SK-N-MC (cell line): ENCODE measurements at regions not wholly inside any gene's neighbourhood (a gene's known extent, or its start where the extent isn't known, plus 50 kb on each side); places are given as distances from the start of the nearest gene placed in this dataset.
"Not testable (repeated sequence)": the region's sequence is repeated elsewhere in the genome, so short reads cannot be mapped to it uniquely, and the experiment has no call there.

Experiments
- DNase-seq: peaks from one replicate; pipeline ENCODE4 v3.0.0-alpha.2; 2011; ENCODE audit warnings: low read depth, low spot score
- H3K27ac ChIP-seq: fragments of 200-600 bp; sonication (generic); 2 replicates; pipeline ENCODE4 v1.5.1; 2016; ENCODE audit warnings: mixed run types
- H3K36me3 ChIP-seq: fragments of 200-600 bp; sonication (generic); 2 replicates; pipeline ENCODE4 v1.6.1; 2017; ENCODE audit warnings: antibody characterized with exemption, low read length, mixed read lengths; ENCODE audit not compliant: insufficient read depth
- H3K4me3 ChIP-seq: fragments of 200-600 bp; sonication (generic); 2 replicates; pipeline ENCODE4 v1.5.1; 2016
- H3K9ac ChIP-seq: fragments of 200-600 bp; sonication (generic); 2 replicates; pipeline ENCODE4 v1.8.0; 2017; ENCODE audit warnings: mixed run types, mixed read lengths; ENCODE audit not compliant: insufficient read length
- H3K9me3 ChIP-seq: fragments of 200-600 bp; sonication (generic); 2 replicates; pipeline ENCODE4 v1.6.1; 2017; ENCODE audit warnings: low read depth, mild to moderate bottlenecking, antibody characterized with exemption, low read length, moderate library complexity, mixed read lengths
- EZH2 ChIP-seq: fragments of 200-600 bp; sonication (generic); IDR thresholded peaks from one replicate; pipeline ENCODE4 v1.6.1; 2017; ENCODE audit warnings: antibody characterized with exemption
- FOXP2 ChIP-seq: optimal IDR thresholded peaks from 2 replicates; pipeline ENCODE3; 2011; ENCODE audit warnings: mild to moderate bottlenecking, moderate library complexity; ENCODE audit not compliant: insufficient read depth; ENCODE audit errors: extremely low read length, control extremely low read depth
- POLR2AphosphoS5 ChIP-seq: IDR thresholded peaks from 2 replicates; pipeline ENCODE4 v1.6.1; 2012; ENCODE audit warnings: mild to moderate bottlenecking, low read depth, low read length, borderline replicate concordance

DNA sequence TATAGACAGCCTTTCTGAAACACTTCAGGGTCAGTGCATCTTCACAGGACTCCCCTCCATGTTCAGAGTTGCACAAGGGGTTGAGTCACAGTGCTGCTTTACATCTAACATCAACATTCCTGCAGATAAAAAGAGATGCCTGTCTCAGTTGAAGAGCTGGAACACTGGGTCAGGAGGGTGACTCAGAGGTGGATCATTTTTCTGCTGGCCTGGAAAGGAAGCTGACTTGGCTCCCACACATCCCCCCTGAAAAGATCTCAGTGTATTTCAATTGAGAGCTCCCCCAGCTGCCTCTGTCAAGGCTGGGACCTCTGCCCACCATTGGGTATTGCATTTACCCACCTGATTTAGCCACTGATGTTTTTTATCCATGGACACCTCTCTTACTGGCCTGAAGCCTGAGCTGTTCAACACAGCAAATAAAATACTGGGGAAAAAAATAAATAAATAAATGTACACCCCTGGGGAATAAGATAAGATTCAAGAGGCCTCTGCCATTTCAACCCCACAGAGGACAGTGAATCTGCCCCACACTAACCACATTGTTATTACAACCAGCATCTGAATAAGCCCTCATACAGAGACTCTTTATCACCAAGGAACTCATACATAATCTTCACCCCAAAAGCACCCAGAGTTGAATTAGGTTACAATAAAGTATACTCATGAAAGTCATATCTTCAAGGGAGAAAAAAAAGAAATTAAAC, 716.4 kb downstream of the SEMA5A start:
- Histone ChIP-seq H3K9ac (no peak overlapping the region), H3K9me3 (no peaks in the 10 kb centered on the region), H3K27ac (no peak overlapping the region), H3K36me3 (no peaks in the 10 kb centered on the region), H3K4me3 (no peak overlapping the region)
- no peak for DNase-seq
- TF ChIP-seq EZH2: no peak
- no peak for TF ChIP-seq POLR2AphosphoS5
- no peak for TF ChIP-seq FOXP2

DNA sequence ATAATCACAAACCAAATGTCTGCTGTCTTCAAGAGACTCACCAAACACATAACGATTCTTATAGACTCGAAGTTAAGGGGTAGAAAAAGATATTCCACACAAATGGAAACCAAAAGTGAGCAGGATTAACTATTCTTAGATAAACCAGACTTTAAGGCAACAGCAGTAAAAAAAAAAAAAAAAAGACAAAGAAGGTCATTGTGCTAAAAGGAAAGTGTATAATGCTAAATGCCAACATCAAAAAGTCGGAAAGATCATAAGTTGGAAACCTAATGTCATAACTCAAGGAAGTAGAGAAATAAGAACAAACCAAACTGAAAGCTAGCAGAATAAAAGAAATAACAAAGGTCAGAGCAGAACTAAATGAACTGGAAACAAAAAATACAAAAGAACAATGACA, 714.6 kb downstream of the SEMA5A start:
- Histone ChIP-seq H3K4me3 (no peak overlapping the region), H3K36me3 (no peaks in the 10 kb centered on the region), H3K9ac (no peak overlapping the region), H3K27ac (no peak overlapping the region), H3K9me3 (no peaks in the 10 kb centered on the region)
- no peak for TF ChIP-seq EZH2
- no peak for TF ChIP-seq FOXP2
- DNase-seq: no peak

DNA sequence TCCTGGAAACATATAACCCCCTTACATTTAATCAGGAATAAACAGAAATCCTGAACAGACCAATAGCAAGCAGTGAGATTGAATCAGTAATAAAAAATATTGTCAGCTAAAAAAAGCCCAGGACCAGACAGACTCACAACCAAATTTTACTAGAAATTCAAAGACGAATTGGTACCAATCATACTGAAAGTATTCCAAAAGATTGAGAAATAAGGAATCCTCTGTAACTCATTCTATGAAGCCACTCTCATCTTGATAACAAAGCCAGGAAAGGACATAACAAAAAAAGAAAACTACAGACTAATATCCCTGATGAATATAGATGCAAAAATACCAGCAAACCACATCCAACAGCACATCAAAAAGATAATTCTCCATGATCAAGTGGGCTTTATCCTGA, 714.0 kb downstream of the SEMA5A start:
- Histone ChIP-seq H3K9ac (no peak overlapping the region), H3K9me3 (no peaks in the 10 kb centered on the region), H3K36me3 (no peaks in the 10 kb centered on the region), H3K27ac (no peak overlapping the region), H3K4me3 (no peak overlapping the region)
- no peak for DNase-seq
- TF ChIP-seq FOXP2: no peak
- no peak for TF ChIP-seq POLR2AphosphoS5
- TF ChIP-seq EZH2: no peak

DNA sequence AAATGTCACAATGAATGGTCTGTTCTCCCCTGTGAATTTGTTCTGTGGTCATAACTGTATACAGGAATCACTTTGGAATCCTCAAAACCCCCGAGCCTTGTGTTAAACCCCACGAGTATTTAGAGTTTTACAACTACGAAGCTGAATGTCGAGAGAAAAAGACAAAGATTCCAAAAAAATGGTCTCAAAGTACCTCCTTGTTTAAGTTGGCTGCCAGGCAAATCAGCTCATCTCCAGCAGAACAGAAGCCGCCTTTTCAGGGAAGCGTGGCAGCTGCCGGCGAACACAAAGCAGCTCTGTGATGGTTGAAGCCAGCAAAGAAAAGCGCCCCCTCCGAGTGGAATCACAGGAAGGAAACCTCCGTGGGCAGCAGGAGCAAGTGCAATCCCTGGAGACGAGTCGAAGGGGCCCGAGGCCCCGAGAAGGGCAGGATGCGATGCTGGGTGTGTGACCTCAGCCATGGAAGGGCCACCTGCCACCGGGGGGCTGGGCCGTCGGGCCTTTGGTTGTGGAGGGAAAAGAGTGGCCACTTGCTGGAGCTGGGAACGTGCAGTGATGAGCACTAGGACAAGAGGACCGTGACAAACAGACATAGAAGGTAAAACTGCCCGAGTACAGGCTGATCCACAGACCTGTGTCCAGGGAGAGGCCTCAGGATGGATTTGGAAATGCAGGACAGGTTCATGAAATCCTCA, 706.4 kb downstream of the SEMA5A start:
- Histone ChIP-seq H3K36me3 (no peaks in the 10 kb centered on the region), H3K9ac (no peak overlapping the region), H3K4me3 (no peak overlapping the region), H3K27ac (no peak overlapping the region), H3K9me3 (no peaks in the 10 kb centered on the region)
- no peak for DNase-seq
- TF ChIP-seq POLR2AphosphoS5: no peak
- TF ChIP-seq FOXP2: no peak
- no peak for TF ChIP-seq EZH2

DNA sequence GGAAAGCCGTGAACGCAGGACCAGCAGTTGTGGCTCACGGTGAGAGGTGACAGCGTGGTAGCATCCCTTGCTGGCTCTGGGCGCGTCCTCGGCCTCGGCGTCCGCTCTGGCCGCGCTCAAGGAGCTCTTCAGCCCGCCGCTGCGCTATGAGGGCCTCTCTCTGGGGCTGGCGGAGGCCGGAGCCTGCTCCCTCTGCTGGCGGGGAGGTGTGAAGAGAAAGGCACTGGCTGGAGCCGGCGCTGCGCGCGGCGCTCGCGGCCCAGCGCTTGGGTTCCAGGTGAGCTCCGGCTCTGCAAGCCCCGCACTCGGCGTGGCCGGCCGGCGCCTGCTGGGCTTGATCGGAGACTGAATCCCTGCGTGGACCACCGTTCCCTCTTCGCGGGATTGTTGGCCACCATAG, 705.6 kb downstream of the SEMA5A start:
- TF ChIP-seq EZH2 (no peak), POLR2AphosphoS5 (no peak), FOXP2 (no peak)
- Histone ChIP-seq H3K9ac (no peak overlapping the region), H3K9me3 (no peaks in the 10 kb centered on the region), H3K36me3 (no peaks in the 10 kb centered on the region), H3K27ac (no peak overlapping the region), H3K4me3 (no peak overlapping the region)
- DNase-seq: no peak

DNA sequence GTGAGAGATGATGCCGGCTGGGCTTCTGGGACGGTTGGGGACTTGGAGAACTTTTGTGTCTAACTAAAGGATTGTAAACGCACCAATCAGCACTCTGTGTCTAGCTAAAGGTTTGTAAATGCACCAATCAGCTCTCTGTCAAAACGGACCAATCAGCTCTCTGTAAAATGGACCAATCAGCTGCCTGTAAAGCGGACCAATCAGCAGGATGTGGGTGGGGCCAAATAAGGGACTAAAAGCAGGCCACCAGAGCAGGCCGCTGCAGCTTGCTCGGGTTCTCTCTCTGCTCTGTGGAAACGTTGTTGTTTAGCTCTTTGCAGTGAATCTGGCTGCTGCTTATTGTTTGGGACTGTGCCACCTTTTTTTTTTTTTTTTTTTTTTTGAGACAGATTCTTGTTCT, 705.1 kb downstream of the SEMA5A start:
- DNase-seq, H3K36me3 ChIP-seq, H3K27ac ChIP-seq, H3K4me3 ChIP-seq, H3K9ac ChIP-seq, H3K9me3 ChIP-seq: not testable (repeated sequence)

DNA sequence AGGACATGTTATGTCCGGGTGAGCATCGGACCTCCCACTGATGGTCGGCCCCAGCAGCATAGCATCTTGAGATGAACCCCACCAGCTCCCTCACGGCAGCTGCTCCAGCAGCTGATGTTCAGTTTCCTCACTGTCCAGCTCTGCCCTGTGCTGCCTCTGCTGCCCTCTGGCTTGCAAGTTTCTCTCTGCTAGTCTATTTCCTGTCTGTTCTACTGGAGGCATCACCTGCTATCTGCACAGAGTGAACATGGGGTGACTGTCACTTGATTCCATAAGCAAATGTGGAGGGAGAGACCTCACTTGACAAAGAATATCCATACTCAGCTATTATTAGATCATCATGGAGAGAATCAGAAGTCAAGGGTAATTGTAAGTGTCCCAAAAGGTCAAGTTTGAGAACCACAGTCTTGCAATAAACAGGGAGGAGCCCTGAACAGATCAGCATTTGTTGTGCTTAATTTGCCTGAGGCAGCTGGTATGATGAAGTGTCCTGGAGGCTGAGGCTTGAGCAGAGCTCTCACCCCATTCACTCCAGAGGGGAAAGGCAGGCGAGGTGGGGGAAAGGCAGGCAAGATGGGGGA, 702.8 kb downstream of the SEMA5A start:
- Histone ChIP-seq H3K9ac (no peak overlapping the region), H3K27ac (no peak overlapping the region), H3K4me3 (no peak overlapping the region), H3K36me3 (no peaks in the 10 kb centered on the region), H3K9me3 (no peaks in the 10 kb centered on the region)
- no peak for TF ChIP-seq POLR2AphosphoS5
- no peak for TF ChIP-seq EZH2
- no peak for TF ChIP-seq FOXP2
- no peak for DNase-seq

DNA sequence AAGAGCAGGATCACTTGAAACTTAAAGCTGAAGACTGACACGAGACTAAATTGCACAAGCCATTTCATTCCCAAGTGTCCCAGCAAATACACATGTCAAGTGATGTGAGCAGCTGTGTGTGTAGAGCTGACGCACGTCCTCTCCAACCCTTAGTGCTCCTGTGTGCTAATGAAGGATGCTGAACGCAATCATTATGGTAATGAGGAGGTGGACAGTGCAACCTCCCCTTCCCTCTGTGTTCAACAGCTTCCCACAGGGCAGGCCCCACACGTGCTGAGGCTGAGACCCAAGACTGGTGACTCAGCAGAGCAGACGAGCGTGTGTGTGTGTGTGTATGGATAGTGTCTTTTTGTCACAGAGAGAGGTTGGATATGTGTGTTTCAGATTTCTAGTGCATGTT, 702.1 kb downstream of the SEMA5A start:
- Histone ChIP-seq H3K4me3 (no peak overlapping the region), H3K36me3 (no peaks in the 10 kb centered on the region), H3K9ac (no peak overlapping the region), H3K9me3 (no peaks in the 10 kb centered on the region), H3K27ac (no peak overlapping the region)
- DNase-seq: no peak
- TF ChIP-seq FOXP2: no peak
- no peak for TF ChIP-seq EZH2
- no peak for TF ChIP-seq POLR2AphosphoS5

DNA sequence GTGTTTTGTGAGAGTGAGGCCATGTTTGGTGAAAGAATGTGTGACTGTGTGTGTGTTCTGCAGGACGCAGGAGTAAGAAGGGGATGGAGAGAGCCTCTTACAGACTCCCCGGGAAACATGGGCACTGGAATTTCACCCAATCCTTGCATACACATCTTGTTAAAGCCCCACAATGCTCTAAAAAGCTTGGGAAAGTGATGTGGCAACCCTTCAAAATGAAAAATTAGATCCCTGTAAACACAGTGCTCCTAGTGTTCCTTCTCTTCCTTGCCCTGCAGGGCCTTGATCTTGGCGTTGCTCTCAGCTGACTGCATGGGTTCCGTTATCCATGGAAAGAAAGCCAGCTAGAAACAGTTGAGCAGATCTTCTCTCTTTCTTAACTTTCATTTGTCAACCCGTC, 701.7 kb downstream of the SEMA5A start:
- H3K36me3 ChIP-seq: no peaks in the 10 kb centered on the region
- DNase-seq: no peak
- no peak overlapping the region for H3K9ac ChIP-seq
- H3K4me3 ChIP-seq: no peak overlapping the region
- TF ChIP-seq FOXP2: no peak
- no peak for TF ChIP-seq POLR2AphosphoS5
- TF ChIP-seq EZH2: no peak
- H3K9me3 ChIP-seq: no peaks in the 10 kb centered on the region
- no peak overlapping the region for H3K27ac ChIP-seq
